Uterus (tissue), 3 donors: ENCODE measurements at regions not wholly inside any gene's neighbourhood (a gene's known extent, or its start where the extent isn't known, plus 50 kb on each side); places are given as distances from the start of the nearest gene placed in this dataset.

Experiments used
- DNase-seq, 2 donors: peaks; one replicate each; pipeline ENCODE4 v3.0.0-alpha.2; 2019 to 2020
- H3K27ac ChIP-seq, 2 donors: fragments of 200-600 bp; sonication (generic); 1 replicate in 1 of 2; 2 replicates in 1 of 2; pipeline ENCODE4 v1.5.1; 2016 to 2018
- H3K27me3 ChIP-seq, 2 donors: fragments of 200-600 bp; sonication (generic); one replicate each; pipeline ENCODE4 v1.5.1; 2018 to 2019; ENCODE audit warnings: control low read depth in 1 of 2
- H3K36me3 ChIP-seq, 2 donors: fragments of 200-600 bp; sonication (generic); one replicate each; pipeline ENCODE4 v1.5.1; 2019; ENCODE audit warnings: control low read depth in 1 of 2
- H3K4me1 ChIP-seq, 2 donors: fragments of 200-600 bp; sonication (generic); one replicate each; pipeline ENCODE4 v1.5.1; 2018 to 2019; ENCODE audit warnings: control low read depth in 1 of 2
- H3K4me3 ChIP-seq, 2 donors: fragments of 200-600 bp; sonication (generic); 1 replicate in 1 of 2; 2 replicates in 1 of 2; pipeline ENCODE4 v1.5.1; 2018 to 2019; ENCODE audit warnings: mild to moderate bottlenecking in 1 of 2
- H3K9me3 ChIP-seq, 2 donors: fragments of 200-600 bp; sonication (generic); one replicate each; pipeline ENCODE4 v1.5.1; 2019; ENCODE audit warnings: control low read depth in 1 of 2
- POLR2A ChIP-seq, 2 donors: fragments of 450-650 bp; IDR thresholded peaks; one replicate each; pipeline ENCODE4 v1.6.1; 2016; ENCODE audit warnings: antibody characterized with exemption in 2 of 2, mild to moderate bottlenecking in 1 of 2, moderate library complexity in 1 of 2
- intact Hi-C: fragments of 100-400 bp; cut with DNase I; formaldehyde crosslinking; loops from one replicate; pipeline ENCODE4 v1.15.1; 2023; ENCODE audit warnings: low total_unique reads
- TF ChIP-seq, protein P1 (sequence below), 4 experiments: fragments of 200-600 bp in 2 of 4; fragments of 450-650 bp in 2 of 4; sonication (generic) in 2 of 4; IDR thresholded peaks; one replicate each; pipeline ENCODE4 v1.5.1; 2016 to 2019; ENCODE audit warnings: antibody characterized with exemption in 4 of 4, mild to moderate bottlenecking in 2 of 4, moderate library complexity in 1 of 4
- donor health status: DM: yes; HTN: yes; CAD: no.

- TF ChIP-seq, protein P1, sequence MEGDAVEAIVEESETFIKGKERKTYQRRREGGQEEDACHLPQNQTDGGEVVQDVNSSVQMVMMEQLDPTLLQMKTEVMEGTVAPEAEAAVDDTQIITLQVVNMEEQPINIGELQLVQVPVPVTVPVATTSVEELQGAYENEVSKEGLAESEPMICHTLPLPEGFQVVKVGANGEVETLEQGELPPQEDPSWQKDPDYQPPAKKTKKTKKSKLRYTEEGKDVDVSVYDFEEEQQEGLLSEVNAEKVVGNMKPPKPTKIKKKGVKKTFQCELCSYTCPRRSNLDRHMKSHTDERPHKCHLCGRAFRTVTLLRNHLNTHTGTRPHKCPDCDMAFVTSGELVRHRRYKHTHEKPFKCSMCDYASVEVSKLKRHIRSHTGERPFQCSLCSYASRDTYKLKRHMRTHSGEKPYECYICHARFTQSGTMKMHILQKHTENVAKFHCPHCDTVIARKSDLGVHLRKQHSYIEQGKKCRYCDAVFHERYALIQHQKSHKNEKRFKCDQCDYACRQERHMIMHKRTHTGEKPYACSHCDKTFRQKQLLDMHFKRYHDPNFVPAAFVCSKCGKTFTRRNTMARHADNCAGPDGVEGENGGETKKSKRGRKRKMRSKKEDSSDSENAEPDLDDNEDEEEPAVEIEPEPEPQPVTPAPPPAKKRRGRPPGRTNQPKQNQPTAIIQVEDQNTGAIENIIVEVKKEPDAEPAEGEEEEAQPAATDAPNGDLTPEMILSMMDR (IDR thresholded peaks at IDR 0.05), result no peak
- no peak for TF ChIP-seq POLR2A (IDR thresholded peaks at IDR 0.05)
- H3K9me3 ChIP-seq, result no peaks in the 10 kb centered on the region
These were observed 845.9 kb downstream of the SUCLG1 start for GRCh38 chr2:83613178-83613577.

DNA sequence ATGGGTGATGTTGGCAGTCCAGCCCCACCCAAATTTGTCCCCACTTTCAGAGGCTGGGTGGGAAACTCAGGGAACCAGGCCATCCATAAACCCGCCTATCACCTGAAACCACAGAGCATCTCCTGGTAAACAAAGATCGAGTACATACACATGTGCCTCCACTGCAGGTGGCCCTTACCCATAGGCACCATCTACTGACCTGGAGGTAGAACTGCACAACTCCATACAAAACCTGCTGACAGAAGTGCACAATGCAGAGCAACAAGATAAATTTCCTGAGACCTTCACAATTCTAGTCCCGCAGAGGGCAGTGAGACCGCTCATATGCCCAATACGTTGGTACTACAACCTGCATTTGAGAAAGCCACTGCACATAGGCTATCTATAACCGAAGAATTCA is 856.3 kb downstream of the SUCLG1 start:
- Histone ChIP-seq H3K27ac (no peak overlapping the region), H3K9me3 (no peaks in the 10 kb centered on the region), H3K36me3 (no peaks in the 10 kb centered on the region), H3K27me3 (peaks cover 0 to 3% of the 10 kb centered on the region in 2 donors), H3K4me3 (no peak overlapping the region), H3K4me1 (no peaks in the 10 kb centered on the region)
- no peak for DNase-seq
- TF ChIP-seq, protein P1 (IDR thresholded peaks at IDR 0.05), result no peak
- no peak for TF ChIP-seq POLR2A (IDR thresholded peaks at IDR 0.05)
- intact Hi-C loops, result no loop called here

More at GRCh38 chr2:83613178-83613577, 845.9 kb downstream of the SUCLG1 start:
- intact Hi-C loops, result no loop called here
- Histone ChIP-seq H3K27me3 (no peaks in the 10 kb centered on the region), H3K27ac (no peak overlapping the region), H3K4me3 (no peak overlapping the region), H3K36me3 (no peaks in the 10 kb centered on the region), H3K4me1 (no peaks in the 10 kb centered on the region)
- no peak for DNase-seq

GRCh38 chr2:83596592-83597282 is 862.3 kb downstream of the SUCLG1 start:
- Histone ChIP-seq H3K27ac (no peak overlapping the region), H3K9me3 (no peaks in the 10 kb centered on the region), H3K4me3 (no peak overlapping the region), H3K4me1 (no peaks in the 10 kb centered on the region), H3K27me3 (no peaks in the 10 kb centered on the region), H3K36me3 (no peaks in the 10 kb centered on the region)
- intact Hi-C loops, result no loop called here
- no peak for TF ChIP-seq POLR2A (IDR thresholded peaks at IDR 0.05)
- TF ChIP-seq, protein P1 (IDR thresholded peaks at IDR 0.05), result no peak
- no peak for DNase-seq

DNA sequence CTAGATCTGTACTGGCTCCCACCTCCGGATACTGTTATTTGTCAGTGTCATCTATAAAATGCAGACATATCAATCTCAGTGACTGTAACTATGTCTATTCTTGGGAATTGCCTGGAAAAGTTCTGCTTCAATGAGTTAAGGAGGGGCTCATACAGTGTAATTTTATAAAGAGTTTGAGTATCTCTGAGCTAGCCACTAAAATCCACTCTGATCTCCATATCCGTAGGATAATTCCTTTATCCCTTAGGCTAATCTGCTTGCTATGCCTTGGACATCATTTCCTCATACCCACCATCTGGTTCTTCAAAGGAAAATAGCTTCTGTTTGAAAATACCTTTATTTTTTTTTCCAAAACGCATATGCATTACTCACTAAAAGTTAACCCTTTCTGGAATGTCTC is 863.2 kb downstream of the SUCLG1 start:
- DNase-seq, result no peak
- intact Hi-C loops, result no loop called here
- Histone ChIP-seq H3K4me1 (no peaks in the 10 kb centered on the region), H3K9me3 (no peaks in the 10 kb centered on the region), H3K4me3 (no peak overlapping the region), H3K36me3 (no peaks in the 10 kb centered on the region), H3K27me3 (no peaks in the 10 kb centered on the region), H3K27ac (no peak overlapping the region)
- TF ChIP-seq, protein P1 (IDR thresholded peaks at IDR 0.05), result no peak
- no peak for TF ChIP-seq POLR2A (IDR thresholded peaks at IDR 0.05)

DNA sequence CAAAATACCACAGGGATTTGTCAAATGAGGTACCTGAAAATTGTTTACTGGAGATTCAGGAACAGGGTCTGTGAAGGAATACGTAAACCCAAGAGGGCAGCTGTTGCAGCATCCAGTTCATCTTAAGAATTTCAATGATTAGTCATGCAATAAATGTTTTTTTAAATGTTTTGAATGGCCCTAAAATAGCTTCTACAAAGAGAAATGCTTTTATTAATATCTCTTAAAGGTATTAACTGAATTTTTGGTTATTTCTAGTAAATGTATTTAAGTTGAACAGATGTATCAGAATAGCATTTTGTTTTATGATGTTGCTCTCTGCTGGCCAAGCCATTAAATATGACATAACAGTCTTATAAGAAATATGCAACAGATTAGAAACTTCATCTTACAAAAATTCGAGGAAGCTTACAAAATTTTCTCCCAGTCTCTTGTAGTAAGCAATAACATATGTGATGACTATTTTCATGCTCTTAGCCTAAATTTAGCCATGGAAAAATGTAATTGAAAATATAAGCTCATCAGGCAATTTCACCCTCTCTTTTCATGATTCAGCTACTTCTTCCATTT is 863.9 kb downstream of the SUCLG1 start:
- Histone ChIP-seq H3K27ac (no peak overlapping the region), H3K36me3 (no peaks in the 10 kb centered on the region)

More for the DNA sequence above, 863.9 kb downstream of the SUCLG1 start:
- H3K4me3 ChIP-seq, result no peak overlapping the region
- intact Hi-C loops, result no loop called here
- H3K27me3 ChIP-seq, result no peaks in the 10 kb centered on the region
- TF ChIP-seq, protein P1 (IDR thresholded peaks at IDR 0.05), result no peak
- no peak for TF ChIP-seq POLR2A (IDR thresholded peaks at IDR 0.05)
- no peak for DNase-seq
- H3K9me3 ChIP-seq, result no peaks in the 10 kb centered on the region
- H3K4me1 ChIP-seq, result no peaks in the 10 kb centered on the region
